ENCODE measurements at regions not wholly inside any gene's neighbourhood (a gene's known extent, or its start where the extent isn't known, plus 50 kb on each side); places are given as distances from the start of the nearest gene placed in this dataset.

DNA sequence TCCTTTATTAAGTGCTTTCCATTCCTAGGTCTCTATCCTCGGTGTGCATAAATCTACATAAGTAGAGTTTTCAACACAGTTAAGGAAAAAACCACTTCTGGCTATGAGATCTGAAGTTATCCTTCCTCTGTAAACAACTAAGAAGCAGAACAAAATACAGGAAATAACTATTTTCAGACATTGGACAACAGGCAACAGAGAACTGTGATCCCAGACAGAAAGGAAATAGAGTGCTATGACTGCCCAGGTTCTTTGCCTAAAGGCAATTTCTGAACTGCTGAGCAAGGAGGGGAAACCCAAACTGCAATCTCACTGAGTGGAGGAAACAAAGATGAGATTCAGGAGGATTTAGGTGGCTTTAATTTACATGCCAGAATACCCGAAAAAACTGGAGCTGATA lies 285.4 kb downstream of the SNX13 start:
- POLR2A ChIA-PET: no interaction called here
- no peak overlapping the region for H3K4me3 Mint-ChIP-seq
- peaks cover 2 to 16% of the 10 kb centered on the region in 2 donors for H3K27me3 Mint-ChIP-seq
- no peak overlapping the region for H3K4me3 ChIP-seq (ENCODE audit: low read length)
- H3K4me1 ChIP-seq (ENCODE audit: insufficient read depth, low read length): no peaks in the 10 kb centered on the region
- DNase-seq: no peak
- no peaks in the 10 kb centered on the region for H3K36me3 ChIP-seq (ENCODE audit: insufficient read depth, low read length)
- no peaks in the 10 kb centered on the region for H3K9me3 ChIP-seq (ENCODE audit: low read length)
- CTCF ChIA-PET: no interaction called here
- no peak overlapping the region for H3K27ac ChIP-seq (ENCODE audit: low read depth, low read length)
- H3K27ac Mint-ChIP-seq: no peak overlapping the region
- H3K9me3 Mint-ChIP-seq: no peaks in the 10 kb centered on the region
- no peaks in the 10 kb centered on the region for H3K36me3 Mint-ChIP-seq
- no peaks in the 10 kb centered on the region for H3K4me1 Mint-ChIP-seq
- H3K27me3 ChIP-seq (ENCODE audit: insufficient read depth, low read length, poor library complexity, severe bottlenecking): no peaks in the 10 kb centered on the region

- H3K4me3 ChIP-seq (ENCODE audit: low read length): no peak overlapping the region
- DNase-seq: no peak
- H3K4me1 Mint-ChIP-seq: no peaks in the 10 kb centered on the region
Measured at GRCh38 chr7:17659126-17659525, 281.2 kb downstream of the SNX13 start.

GRCh38 chr7:17660116-17660515 lies 280.2 kb downstream of the SNX13 start:
- Mint-ChIP-seq H3K36me3 (no peaks in the 10 kb centered on the region), H3K4me1 (no peaks in the 10 kb centered on the region), H3K4me3 (no peak overlapping the region), H3K27me3 (peaks cover 2 to 4% of the 10 kb centered on the region in 2 donors), H3K27ac (no peak overlapping the region), H3K9me3 (no peaks in the 10 kb centered on the region)
- Histone ChIP-seq H3K9me3 (ENCODE audit: low read length) (no peaks in the 10 kb centered on the region), H3K4me1 (ENCODE audit: insufficient read depth, low read length) (no peaks in the 10 kb centered on the region), H3K4me3 (ENCODE audit: low read length) (no peak overlapping the region), H3K27me3 (ENCODE audit: insufficient read depth, low read length, poor library complexity, severe bottlenecking) (no peaks in the 10 kb centered on the region), H3K27ac (ENCODE audit: low read depth, low read length) (no peak overlapping the region), H3K36me3 (ENCODE audit: insufficient read depth, low read length) (no peaks in the 10 kb centered on the region)
- POLR2A ChIA-PET: no interaction called here
- no peak for DNase-seq
- CTCF ChIA-PET: no interaction called here

More at GRCh38 chr7:17659126-17659525, 281.2 kb downstream of the SNX13 start:
- H3K4me1 ChIP-seq (ENCODE audit: insufficient read depth, low read length): no peaks in the 10 kb centered on the region
- no peaks in the 10 kb centered on the region for H3K27me3 ChIP-seq (ENCODE audit: insufficient read depth, low read length, poor library complexity, severe bottlenecking)
- ChIA-PET POLR2A (no interaction called here), CTCF (no interaction called here)
- Mint-ChIP-seq H3K27ac (no peak overlapping the region), H3K27me3 (peaks cover 0 to 4% of the 10 kb centered on the region in 2 donors), H3K9me3 (no peaks in the 10 kb centered on the region), H3K36me3 (no peaks in the 10 kb centered on the region), H3K4me3 (no peak overlapping the region)
- no peaks in the 10 kb centered on the region for H3K9me3 ChIP-seq (ENCODE audit: low read length)
- H3K36me3 ChIP-seq (ENCODE audit: insufficient read depth, low read length): no peaks in the 10 kb centered on the region
- no peak overlapping the region for H3K27ac ChIP-seq (ENCODE audit: low read depth, low read length)

DNA sequence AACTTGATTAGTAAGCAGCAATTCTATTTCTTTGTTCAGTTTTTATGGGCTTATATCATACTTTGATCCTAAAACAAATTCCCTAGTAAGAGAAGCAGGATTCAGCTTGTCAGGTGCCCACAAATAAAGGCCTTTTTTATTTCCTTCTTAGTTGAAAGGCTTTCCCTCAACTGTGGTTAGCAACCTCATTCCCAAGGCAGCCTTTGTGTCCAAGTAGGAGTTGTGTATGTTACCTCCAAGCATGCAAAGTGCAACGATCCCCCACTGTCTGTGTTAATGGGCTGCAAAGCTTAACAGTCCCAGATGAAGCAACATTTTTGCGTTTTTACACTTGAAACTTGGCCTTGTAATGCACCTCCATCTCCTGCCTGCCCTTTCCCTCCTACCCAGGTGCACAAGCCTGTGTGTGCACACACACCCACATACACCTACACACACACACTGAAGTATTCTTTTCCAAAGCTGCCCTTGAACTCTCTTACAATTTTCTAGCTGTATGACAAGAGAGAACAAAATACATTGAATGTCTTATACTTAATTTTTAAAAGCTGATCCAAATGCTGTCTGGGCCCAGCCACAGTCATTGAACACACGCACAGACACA lies 278.2 kb downstream of the SNX13 start:
- Mint-ChIP-seq H3K4me1 (no peaks in the 10 kb centered on the region), H3K36me3 (no peaks in the 10 kb centered on the region), H3K27me3 (peaks cover 2 to 9% of the 10 kb centered on the region in 2 donors), H3K27ac (no peak overlapping the region), H3K9me3 (no peaks in the 10 kb centered on the region), H3K4me3 (no peak overlapping the region)
- no peaks in the 10 kb centered on the region for H3K27me3 ChIP-seq (ENCODE audit: insufficient read depth, low read length, poor library complexity, severe bottlenecking)
- CTCF ChIA-PET: no interaction called here
- H3K4me3 ChIP-seq (ENCODE audit: low read length): no peak overlapping the region
- H3K36me3 ChIP-seq (ENCODE audit: insufficient read depth, low read length): no peaks in the 10 kb centered on the region
- POLR2A ChIA-PET: no interaction called here
- DNase-seq: no peak
- H3K9me3 ChIP-seq (ENCODE audit: low read length): no peaks in the 10 kb centered on the region
- no peak overlapping the region for H3K27ac ChIP-seq (ENCODE audit: low read depth, low read length)
- H3K4me1 ChIP-seq (ENCODE audit: insufficient read depth, low read length): no peaks in the 10 kb centered on the region

DNA sequence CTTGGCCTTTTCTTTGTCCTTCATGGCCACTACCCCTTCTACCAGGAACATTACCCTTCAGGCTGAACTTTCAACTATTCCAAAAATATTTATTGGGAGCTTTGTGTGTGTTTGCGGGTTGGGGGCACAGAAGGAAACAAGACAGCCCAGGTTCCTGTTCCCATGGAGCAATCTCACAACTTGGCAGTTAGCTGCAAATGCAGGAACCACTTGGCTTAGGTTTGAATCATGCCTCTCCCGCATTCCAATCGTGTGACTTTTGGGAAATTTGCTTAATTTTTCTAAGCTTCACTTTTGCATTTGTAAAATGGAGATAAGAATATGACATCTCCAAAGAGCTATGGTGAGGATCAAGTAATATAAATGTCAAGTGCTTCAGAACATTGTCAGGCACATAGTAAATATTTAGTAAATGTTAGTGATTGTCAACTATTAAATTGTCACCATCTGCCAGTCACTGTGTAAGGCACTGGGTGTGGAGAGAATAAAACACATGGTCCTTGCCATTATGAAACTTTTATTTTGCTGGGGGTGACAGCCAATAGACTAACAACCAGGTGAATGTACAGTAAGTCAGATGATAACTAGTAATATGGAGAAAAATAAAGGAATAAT lies 277.1 kb downstream of the SNX13 start:
- H3K4me1 ChIP-seq (ENCODE audit: insufficient read depth, low read length): no peaks in the 10 kb centered on the region
- Mint-ChIP-seq H3K9me3 (no peaks in the 10 kb centered on the region), H3K27me3 (peaks cover 5 to 14% of the 10 kb centered on the region in 2 donors), H3K27ac (no peak overlapping the region), H3K4me1 (no peaks in the 10 kb centered on the region), H3K4me3 (no peak overlapping the region), H3K36me3 (no peaks in the 10 kb centered on the region)
- H3K9me3 ChIP-seq (ENCODE audit: low read length): no peaks in the 10 kb centered on the region
- no peaks in the 10 kb centered on the region for H3K36me3 ChIP-seq (ENCODE audit: insufficient read depth, low read length)
- no peak for DNase-seq
- H3K27ac ChIP-seq (ENCODE audit: low read depth, low read length): no peak overlapping the region
- POLR2A ChIA-PET: no interaction called here
- CTCF ChIA-PET: no interaction called here
- H3K4me3 ChIP-seq (ENCODE audit: low read length): no peak overlapping the region
- H3K27me3 ChIP-seq (ENCODE audit: insufficient read depth, low read length, poor library complexity, severe bottlenecking): no peaks in the 10 kb centered on the region

- Histone ChIP-seq H3K27ac (ENCODE audit: low read depth, low read length) (no peak overlapping the region), H3K36me3 (ENCODE audit: insufficient read depth, low read length) (no peaks in the 10 kb centered on the region), H3K9me3 (ENCODE audit: low read length) (no peaks in the 10 kb centered on the region), H3K27me3 (ENCODE audit: insufficient read depth, low read length, poor library complexity, severe bottlenecking) (no peaks in the 10 kb centered on the region), H3K4me3 (ENCODE audit: low read length) (no peak overlapping the region), H3K4me1 (ENCODE audit: insufficient read depth, low read length) (no peaks in the 10 kb centered on the region)
- CTCF ChIA-PET: no interaction called here
- no peaks in the 10 kb centered on the region for H3K4me1 Mint-ChIP-seq
- H3K4me3 Mint-ChIP-seq: no peak overlapping the region
- no peaks in the 10 kb centered on the region for H3K36me3 Mint-ChIP-seq
- H3K9me3 Mint-ChIP-seq: no peaks in the 10 kb centered on the region
- POLR2A ChIA-PET: no interaction called here
- peaks cover 5 to 15% of the 10 kb centered on the region in 2 donors for H3K27me3 Mint-ChIP-seq
- DNase-seq: no peak
- no peak overlapping the region for H3K27ac Mint-ChIP-seq
Measured at GRCh38 chr7:17665029-17665428, 275.3 kb downstream of the SNX13 start.

DNA sequence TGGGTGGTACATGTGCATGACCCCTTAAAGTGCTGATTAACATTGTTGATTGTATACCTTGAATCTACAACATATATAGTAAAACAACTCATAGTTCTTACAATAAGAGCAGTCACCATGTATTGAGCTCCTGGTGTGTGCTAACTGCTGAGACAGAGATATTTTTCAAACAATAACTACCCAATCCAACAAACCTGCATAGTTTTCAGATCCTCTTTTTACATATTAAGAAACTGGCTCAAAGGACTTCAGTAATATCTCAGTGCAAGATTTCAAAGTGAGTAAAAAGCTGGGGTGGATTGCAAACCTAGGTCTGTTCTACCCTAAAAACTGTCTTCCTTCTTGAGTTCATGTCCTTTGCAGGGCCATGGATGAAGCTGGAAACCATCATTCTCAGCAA lies 272.2 kb downstream of the SNX13 start:
- POLR2A ChIA-PET: no interaction called here
- CTCF ChIA-PET: no interaction called here
- H3K36me3 Mint-ChIP-seq: no peaks in the 10 kb centered on the region

GRCh38 chr7:17669204-17669603 lies 271.1 kb downstream of the SNX13 start:
- no peak overlapping the region for H3K4me3 Mint-ChIP-seq
- ChIA-PET POLR2A (no interaction called here), CTCF (no interaction called here)
- H3K27me3 ChIP-seq (ENCODE audit: insufficient read depth, low read length, poor library complexity, severe bottlenecking): no peaks in the 10 kb centered on the region
- no peaks in the 10 kb centered on the region for H3K36me3 Mint-ChIP-seq
- H3K4me1 Mint-ChIP-seq: no peaks in the 10 kb centered on the region
- no peaks in the 10 kb centered on the region for H3K4me1 ChIP-seq (ENCODE audit: insufficient read depth, low read length)
- H3K4me3 ChIP-seq (ENCODE audit: low read length): no peak overlapping the region
- no peak for DNase-seq
- no peak overlapping the region for H3K27ac ChIP-seq (ENCODE audit: low read depth, low read length)
- H3K27me3 Mint-ChIP-seq: peaks cover 5 to 15% of the 10 kb centered on the region in 2 donors
- H3K9me3 ChIP-seq (ENCODE audit: low read length): no peaks in the 10 kb centered on the region
- H3K36me3 ChIP-seq (ENCODE audit: insufficient read depth, low read length): no peaks in the 10 kb centered on the region
- no peak overlapping the region for H3K27ac Mint-ChIP-seq
- no peaks in the 10 kb centered on the region for H3K9me3 Mint-ChIP-seq

More for the DNA sequence above, 272.2 kb downstream of the SNX13 start:
- no peak overlapping the region for H3K4me3 Mint-ChIP-seq
- no peak overlapping the region for H3K4me3 ChIP-seq (ENCODE audit: low read length)
- H3K27ac ChIP-seq (ENCODE audit: low read depth, low read length): no peak overlapping the region
- H3K27me3 Mint-ChIP-seq: peaks cover 5 to 15% of the 10 kb centered on the region in 2 donors
- H3K27me3 ChIP-seq (ENCODE audit: insufficient read depth, low read length, poor library complexity, severe bottlenecking): no peaks in the 10 kb centered on the region
- H3K4me1 Mint-ChIP-seq: no peaks in the 10 kb centered on the region
- no peaks in the 10 kb centered on the region for H3K36me3 ChIP-seq (ENCODE audit: insufficient read depth, low read length)
- no peaks in the 10 kb centered on the region for H3K9me3 Mint-ChIP-seq
- H3K9me3 ChIP-seq (ENCODE audit: low read length): no peaks in the 10 kb centered on the region
- H3K27ac Mint-ChIP-seq: no peak overlapping the region
- DNase-seq: no peak
- H3K4me1 ChIP-seq (ENCODE audit: insufficient read depth, low read length): no peaks in the 10 kb centered on the region

Data from CD8-positive, alpha-beta memory T cell (primary cell).